Gastroesophageal sphincter (tissue), 4 donors: ENCODE measurements at regions not wholly inside any gene's neighbourhood (a gene's known extent, or its start where the extent isn't known, plus 50 kb on each side); places are given as distances from the start of the nearest gene placed in this dataset.

Source experiments
- ATAC-seq: fragments of 150-250 bp; one replicate; pipeline ENCODE4 v1.9.1; 2016; ENCODE audit warnings: mild to moderate bottlenecking, moderate library complexity
- H3K27ac ChIP-seq, 4 donors: fragments of 200-600 bp; sonication (generic) in 3 of 4; 1 replicate in 3 of 4; 2 replicates in 1 of 4; pipeline ENCODE4 v1.5.1; 2016 to 2019
- H3K27me3 ChIP-seq: fragments of 200-600 bp; sonication (generic); one replicate; pipeline ENCODE4 v1.5.1; 2019
- H3K36me3 ChIP-seq, 2 donors: fragments of 200-600 bp; sonication (generic); one replicate each; pipeline ENCODE4 v1.5.1; 2019; ENCODE audit warnings: control low read depth in 1 of 2
- H3K4me1 ChIP-seq, 3 donors: fragments of 200-600 bp; sonication (generic); 1 replicate in 2 of 3; 2 replicates in 1 of 3; pipeline ENCODE4 v1.5.1; 2016 to 2019; ENCODE audit warnings: control low read depth in 2 of 3
- H3K4me3 ChIP-seq, 2 donors: fragments of 200-600 bp; sonication (generic); one replicate each; pipeline ENCODE4 v1.5.1; 2019; ENCODE audit warnings: mild to moderate bottlenecking in 1 of 2, moderate library complexity in 1 of 2
- H3K9me3 ChIP-seq, 3 donors: fragments of 200-600 bp; sonication (generic); one replicate each; pipeline ENCODE4 v1.5.1; 2017 to 2019; ENCODE audit warnings: control low read depth in 2 of 3
- EP300 ChIP-seq: sonication (generic); formaldehyde crosslinking; IDR thresholded peaks from one replicate; pipeline ENCODE4 v1.6.1; 2017; ENCODE audit warnings: antibody characterized with exemption, mild to moderate bottlenecking
- POLR2A ChIP-seq, 2 donors: fragments of 450-650 bp; IDR thresholded peaks; one replicate each; pipeline ENCODE4 v1.6.1; 2017; ENCODE audit warnings: antibody characterized with exemption in 2 of 2, mild to moderate bottlenecking in 2 of 2, moderate library complexity in 1 of 2
- POLR2AphosphoS5 ChIP-seq: sonication (generic); formaldehyde crosslinking; IDR thresholded peaks from one replicate; pipeline ENCODE4 v1.6.1; 2017; ENCODE audit warnings: antibody characterized with exemption
- WGBS, 2 donors: methylation state at CpG; one replicate each; pipeline ENCODE4 v1.1.5; 2018; ENCODE audit warnings: low coverage in 1 of 2; 5-methylcytosine and 5-hydroxymethylcytosine counted together
- TF ChIP-seq, protein P1 (sequence below), 4 experiments: fragments of 200-600 bp in 2 of 4; fragments of 450-650 bp in 2 of 4; sonication (generic) in 1 of 4; IDR thresholded peaks; one replicate each; pipeline ENCODE4 v1.5.1; 2017 to 2019; ENCODE audit warnings: antibody characterized with exemption in 4 of 4, mild to moderate bottlenecking in 2 of 4, moderate library complexity in 2 of 4

DNA sequence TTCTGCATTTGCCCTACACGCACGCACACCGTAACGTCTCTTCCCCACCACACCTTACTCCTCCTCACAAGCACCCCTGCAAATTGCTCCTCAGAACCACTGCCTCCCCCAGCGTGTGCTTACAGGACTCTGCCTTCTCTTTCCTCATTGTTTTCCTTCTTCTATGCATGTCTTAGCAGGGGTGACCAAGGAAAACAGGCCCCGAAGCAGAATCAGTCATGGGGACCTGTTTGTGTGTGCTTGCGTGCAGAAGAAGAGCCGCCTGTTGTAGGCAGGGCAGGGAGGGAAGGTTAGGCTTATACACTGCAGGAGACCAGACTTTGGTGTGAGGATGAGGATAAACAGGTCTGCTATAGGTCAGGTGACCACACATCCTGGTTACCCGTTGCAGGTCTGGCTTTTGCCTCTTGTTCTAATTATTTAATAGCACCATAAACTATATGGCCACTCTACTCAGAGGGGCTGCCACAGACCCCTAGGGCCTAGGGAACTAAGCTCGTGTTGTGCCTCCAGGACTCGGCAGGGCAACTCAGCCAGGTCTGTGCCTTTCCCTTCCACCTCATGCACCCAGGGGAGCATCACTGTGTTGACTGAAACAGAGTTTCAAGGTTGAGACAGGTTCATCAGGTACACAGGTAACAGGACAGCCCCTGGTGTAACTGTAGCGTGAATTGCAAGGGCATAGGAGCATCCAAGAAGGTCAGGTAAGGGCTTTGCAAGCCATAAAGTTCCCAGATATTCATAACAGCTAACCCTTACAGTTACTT is 60.8 kb upstream of the EPS8L3 start:
- no peaks in the 10 kb centered on the region for H3K36me3 ChIP-seq
- TF ChIP-seq, protein P1, sequence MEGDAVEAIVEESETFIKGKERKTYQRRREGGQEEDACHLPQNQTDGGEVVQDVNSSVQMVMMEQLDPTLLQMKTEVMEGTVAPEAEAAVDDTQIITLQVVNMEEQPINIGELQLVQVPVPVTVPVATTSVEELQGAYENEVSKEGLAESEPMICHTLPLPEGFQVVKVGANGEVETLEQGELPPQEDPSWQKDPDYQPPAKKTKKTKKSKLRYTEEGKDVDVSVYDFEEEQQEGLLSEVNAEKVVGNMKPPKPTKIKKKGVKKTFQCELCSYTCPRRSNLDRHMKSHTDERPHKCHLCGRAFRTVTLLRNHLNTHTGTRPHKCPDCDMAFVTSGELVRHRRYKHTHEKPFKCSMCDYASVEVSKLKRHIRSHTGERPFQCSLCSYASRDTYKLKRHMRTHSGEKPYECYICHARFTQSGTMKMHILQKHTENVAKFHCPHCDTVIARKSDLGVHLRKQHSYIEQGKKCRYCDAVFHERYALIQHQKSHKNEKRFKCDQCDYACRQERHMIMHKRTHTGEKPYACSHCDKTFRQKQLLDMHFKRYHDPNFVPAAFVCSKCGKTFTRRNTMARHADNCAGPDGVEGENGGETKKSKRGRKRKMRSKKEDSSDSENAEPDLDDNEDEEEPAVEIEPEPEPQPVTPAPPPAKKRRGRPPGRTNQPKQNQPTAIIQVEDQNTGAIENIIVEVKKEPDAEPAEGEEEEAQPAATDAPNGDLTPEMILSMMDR (IDR thresholded peaks at IDR 0.05) = no peak
- TF ChIP-seq POLR2A (IDR thresholded peaks at IDR 0.05) = no peak
- no peak overlapping the region for H3K4me3 ChIP-seq
- H3K27me3 ChIP-seq = no peaks in the 10 kb centered on the region
- no peaks in the 10 kb centered on the region for H3K9me3 ChIP-seq
- peak overlapping the region in 3 of 4 donors; percentile 25 to 60 (median 59) for H3K27ac ChIP-seq
- peaks cover 0 to 43% (median 24%) of the 10 kb centered on the region in 3 donors for H3K4me1 ChIP-seq
- no peak for ATAC-seq
- WGBS, 2 donors = 63% methylated on average over 10 of the region's 12 CpGs; no CpG with 5 or more reads in 1 of the 2 donors

DNA sequence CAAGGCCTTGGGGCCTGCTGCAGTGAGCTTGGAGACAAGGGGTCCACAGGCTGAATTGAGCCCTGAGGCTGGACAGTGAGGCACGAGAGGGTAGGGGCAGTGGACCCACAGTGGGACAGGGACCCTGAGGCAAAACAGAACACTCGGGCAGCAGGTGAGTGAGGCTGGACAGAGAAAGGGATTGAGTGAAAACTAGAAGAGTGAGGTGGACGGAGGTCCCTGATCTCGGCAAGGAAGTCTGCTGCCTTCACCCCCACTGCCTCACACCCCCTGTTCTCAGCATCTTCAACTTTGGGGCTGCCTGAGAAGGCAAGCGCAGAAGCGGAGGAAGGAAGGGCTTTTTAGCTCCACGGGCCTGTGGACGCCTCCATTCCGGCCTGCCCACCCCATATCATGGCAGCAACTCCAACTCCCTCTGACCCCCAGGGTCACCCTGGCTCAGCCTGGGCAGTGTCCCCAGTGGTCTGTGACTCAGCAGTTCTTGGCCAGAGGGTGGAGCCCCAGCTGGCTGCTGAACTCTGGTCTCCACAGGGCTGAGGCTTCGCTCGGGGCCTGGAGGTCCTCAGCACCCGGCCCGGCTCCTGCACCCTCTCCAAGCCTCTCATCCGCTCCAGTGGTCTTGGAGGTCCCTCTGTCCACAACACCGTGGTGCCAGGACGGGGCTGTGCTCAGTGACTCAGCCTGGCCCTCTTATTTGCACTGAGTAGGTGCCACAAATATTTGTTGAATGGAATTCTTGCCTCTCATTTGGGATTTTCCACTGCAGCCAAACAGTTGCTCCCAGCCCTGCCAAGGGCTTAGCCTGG is 60.0 kb upstream of the EPS8L3 start:
- Histone ChIP-seq H3K27ac (peak overlapping the region in 3 of 4 donors; percentile 25 to 60 (median 59)), H3K9me3 (no peaks in the 10 kb centered on the region), H3K4me1 (peaks cover 0 to 48% (median 24%) of the 10 kb centered on the region in 3 donors), H3K27me3 (no peaks in the 10 kb centered on the region), H3K4me3 (no peak overlapping the region), H3K36me3 (no peaks in the 10 kb centered on the region)
- ATAC-seq = peak; percentile 61
- TF ChIP-seq EP300 (no peak), POLR2A (IDR thresholded peaks at IDR 0.05) (no peak)
- TF ChIP-seq, protein P1 (IDR thresholded peaks at IDR 0.05) = peak in 1 of 4 experiments; percentile 15
- WGBS, 2 donors = 77% methylated on average over 7 of the region's 16 CpGs; no CpG with 5 or more reads in 1 of the 2 donors

DNA sequence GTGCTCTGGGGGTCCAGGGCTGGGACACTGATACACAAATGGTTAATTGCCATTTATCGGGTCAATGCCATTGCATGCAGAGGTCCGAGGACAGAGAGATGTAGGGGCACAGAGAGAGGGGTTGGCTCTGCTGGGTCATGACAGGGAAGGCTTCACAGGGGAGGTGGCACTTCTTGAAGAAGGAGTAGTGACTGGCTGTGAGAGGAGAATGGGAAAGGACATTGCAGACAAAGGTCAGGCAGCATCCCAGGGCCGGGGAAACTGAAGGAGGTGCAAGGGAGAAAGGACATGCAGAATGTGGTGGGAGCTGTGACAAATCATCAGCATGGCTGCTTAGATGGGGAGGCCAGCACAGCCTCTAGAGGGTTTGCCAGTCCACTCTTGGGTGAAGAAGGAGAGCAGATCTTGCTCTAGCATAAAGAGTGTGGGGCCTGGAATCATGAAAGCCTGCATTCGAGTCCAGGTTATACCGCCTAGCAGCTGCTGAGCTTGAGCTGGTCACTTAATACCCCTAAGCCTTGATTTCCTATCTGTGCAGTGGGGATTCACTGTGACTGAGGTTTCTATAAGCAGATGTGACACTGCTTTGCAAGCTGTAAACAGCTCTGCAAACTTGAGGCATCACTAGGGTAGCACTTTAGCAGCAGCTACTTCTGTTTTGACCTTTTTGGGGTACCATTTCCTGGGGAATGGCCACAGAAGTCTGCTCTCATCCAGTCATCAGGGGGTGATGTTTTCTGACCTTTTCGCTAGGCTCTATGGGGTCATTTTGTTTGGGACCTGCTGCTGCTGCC is 59.2 kb upstream of the EPS8L3 start:
- peaks cover 0 to 54% (median 24%) of the 10 kb centered on the region in 3 donors for H3K4me1 ChIP-seq
- no peaks in the 10 kb centered on the region for H3K36me3 ChIP-seq
- TF ChIP-seq EP300 (no peak), POLR2AphosphoS5 (no peak), POLR2A (IDR thresholded peaks at IDR 0.05) (no peak)
- TF ChIP-seq, protein P1 (IDR thresholded peaks at IDR 0.05) = no peak
- ATAC-seq = no peak
- peak overlapping the region in 3 of 4 donors; percentile 25 to 63 (median 60) for H3K27ac ChIP-seq
- H3K27me3 ChIP-seq = no peaks in the 10 kb centered on the region
- H3K9me3 ChIP-seq = no peaks in the 10 kb centered on the region
- 90 to 96% methylated on average over 3 to 4 of the region's 6 CpGs for WGBS, 2 donors
- no peak overlapping the region for H3K4me3 ChIP-seq

DNA sequence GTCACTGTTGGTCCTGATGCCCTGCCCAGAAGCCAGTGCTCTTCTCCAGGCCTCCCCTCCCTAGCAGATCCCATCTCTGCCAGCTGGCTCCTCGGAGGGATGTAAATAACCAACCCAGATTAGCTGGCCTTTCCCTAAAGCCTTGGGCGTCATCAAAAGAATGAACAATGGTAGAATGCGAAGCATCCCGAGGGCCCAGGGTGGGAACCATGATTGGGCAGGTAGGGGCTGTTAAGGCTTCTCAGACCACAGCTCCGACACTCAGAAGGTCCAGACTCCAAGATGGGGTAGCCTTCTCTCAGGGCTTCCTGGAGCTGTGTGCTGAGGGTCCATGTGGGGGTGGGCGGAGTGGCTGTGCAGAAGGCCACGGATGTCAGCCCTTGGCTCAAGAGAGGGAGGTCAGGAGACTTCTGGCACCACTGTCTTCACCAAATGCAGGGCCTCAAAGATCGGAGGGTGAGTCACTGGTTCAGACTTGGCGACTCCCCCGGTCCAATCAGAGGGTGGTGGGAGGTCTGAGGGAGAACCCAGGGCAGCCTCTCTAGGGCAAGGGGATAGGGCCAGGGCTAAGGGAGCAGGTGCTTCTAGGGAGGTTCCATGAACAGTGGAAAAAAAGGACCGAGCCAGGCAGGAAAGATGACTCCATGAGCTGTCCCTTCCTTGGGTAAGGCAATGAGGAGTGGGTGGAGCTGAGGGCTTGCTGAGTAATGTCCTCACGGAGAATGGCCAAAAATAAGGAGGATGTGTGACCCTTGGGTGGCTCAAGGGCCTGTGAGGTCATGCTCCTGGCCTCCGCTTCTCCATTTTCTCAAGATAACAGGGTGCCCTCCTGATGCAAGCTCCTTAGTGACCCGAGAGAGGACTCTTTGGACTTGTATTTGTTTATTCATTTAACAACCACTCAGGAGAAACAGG is 58.4 kb upstream of the EPS8L3 start:
- Histone ChIP-seq H3K36me3 (no peaks in the 10 kb centered on the region), H3K9me3 (no peaks in the 10 kb centered on the region), H3K4me3 (no peak overlapping the region), H3K27ac (peak overlapping the region in 3 of 4 donors; percentile 53 to 63 (median 60)), H3K27me3 (no peaks in the 10 kb centered on the region), H3K4me1 (peaks cover 0 to 54% (median 24%) of the 10 kb centered on the region in 3 donors)
- TF ChIP-seq EP300 (no peak), POLR2AphosphoS5 (peak; percentile 18)
- ATAC-seq = peak; percentile 66
- 38 to 41% methylated on average over 4 of the region's 14 CpGs for WGBS, 2 donors
